ENCODE measurements at regions not wholly inside any gene's neighbourhood (a gene's known extent, or its start where the extent isn't known, plus 50 kb on each side); places are given as distances from the start of the nearest gene placed in this dataset.

DNA sequence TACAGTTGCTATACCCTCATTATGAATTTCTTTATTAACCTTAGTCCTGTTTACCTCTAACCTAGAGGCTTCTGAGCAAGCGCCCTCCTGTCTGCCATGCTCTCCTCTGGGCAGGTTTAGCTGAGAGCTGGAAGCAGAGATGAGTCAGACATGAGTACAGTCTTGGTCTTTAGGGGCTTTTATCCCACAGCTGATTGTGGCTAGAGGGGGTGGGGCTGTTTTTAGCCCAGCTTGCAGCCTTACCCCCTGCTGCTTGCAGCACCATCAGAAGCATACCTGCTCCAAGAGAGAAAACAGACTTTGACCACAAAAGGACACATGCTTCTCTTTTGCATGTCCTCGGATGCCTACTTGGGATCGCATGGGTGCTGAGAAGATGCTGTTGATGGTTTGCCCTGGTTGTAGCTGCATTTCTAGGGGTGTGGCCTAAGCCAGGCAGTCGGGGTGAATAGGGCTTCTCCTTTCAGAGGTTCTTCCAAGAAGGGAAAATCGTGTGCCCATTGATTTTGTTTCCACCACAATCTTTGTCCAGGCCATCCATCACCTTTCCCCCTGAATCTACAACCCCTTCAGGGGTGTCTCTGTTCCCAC lies 115.0 kb upstream of the LGALSL start:
- no peak for DNase-seq (ENCODE audit: extremely low read depth, low read depth)
- no peak overlapping the region for H3K4me3 ChIP-seq (replicated peaks; ENCODE audit: low read depth, low read length)
- TF ChIP-seq, protein P1, sequence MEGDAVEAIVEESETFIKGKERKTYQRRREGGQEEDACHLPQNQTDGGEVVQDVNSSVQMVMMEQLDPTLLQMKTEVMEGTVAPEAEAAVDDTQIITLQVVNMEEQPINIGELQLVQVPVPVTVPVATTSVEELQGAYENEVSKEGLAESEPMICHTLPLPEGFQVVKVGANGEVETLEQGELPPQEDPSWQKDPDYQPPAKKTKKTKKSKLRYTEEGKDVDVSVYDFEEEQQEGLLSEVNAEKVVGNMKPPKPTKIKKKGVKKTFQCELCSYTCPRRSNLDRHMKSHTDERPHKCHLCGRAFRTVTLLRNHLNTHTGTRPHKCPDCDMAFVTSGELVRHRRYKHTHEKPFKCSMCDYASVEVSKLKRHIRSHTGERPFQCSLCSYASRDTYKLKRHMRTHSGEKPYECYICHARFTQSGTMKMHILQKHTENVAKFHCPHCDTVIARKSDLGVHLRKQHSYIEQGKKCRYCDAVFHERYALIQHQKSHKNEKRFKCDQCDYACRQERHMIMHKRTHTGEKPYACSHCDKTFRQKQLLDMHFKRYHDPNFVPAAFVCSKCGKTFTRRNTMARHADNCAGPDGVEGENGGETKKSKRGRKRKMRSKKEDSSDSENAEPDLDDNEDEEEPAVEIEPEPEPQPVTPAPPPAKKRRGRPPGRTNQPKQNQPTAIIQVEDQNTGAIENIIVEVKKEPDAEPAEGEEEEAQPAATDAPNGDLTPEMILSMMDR (IDR thresholded peaks at IDR 0.05; ENCODE audit: low read depth, low read length, missing control alignments) = no peak

DNA sequence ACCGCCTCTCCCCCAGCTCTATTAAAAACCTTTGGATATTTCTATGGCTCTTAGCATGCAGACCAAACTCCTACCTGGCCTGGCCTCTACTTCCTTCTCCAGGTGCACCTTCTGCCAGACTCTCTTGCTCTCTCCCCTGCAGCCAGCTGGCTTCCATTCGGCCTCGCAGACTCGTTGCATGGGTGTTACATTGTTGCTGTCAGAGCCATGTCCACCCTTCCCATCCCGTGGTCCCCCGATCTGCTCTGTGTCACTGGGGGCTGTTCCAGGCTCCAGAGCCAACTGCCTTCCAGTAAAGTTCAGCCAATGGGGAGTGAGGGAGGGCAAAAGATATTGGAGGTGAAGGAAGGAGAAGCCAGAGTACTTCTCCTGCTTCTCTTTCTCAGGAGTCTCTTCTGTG lies 112.5 kb upstream of the LGALSL start:
- TF ChIP-seq, protein P1 (IDR thresholded peaks at IDR 0.05; ENCODE audit: low read depth, low read length, missing control alignments) = no peak
- DNase-seq (ENCODE audit: extremely low read depth, low read depth) = no peak
- H3K4me3 ChIP-seq (replicated peaks; ENCODE audit: low read depth, low read length) = no peak overlapping the region

DNA sequence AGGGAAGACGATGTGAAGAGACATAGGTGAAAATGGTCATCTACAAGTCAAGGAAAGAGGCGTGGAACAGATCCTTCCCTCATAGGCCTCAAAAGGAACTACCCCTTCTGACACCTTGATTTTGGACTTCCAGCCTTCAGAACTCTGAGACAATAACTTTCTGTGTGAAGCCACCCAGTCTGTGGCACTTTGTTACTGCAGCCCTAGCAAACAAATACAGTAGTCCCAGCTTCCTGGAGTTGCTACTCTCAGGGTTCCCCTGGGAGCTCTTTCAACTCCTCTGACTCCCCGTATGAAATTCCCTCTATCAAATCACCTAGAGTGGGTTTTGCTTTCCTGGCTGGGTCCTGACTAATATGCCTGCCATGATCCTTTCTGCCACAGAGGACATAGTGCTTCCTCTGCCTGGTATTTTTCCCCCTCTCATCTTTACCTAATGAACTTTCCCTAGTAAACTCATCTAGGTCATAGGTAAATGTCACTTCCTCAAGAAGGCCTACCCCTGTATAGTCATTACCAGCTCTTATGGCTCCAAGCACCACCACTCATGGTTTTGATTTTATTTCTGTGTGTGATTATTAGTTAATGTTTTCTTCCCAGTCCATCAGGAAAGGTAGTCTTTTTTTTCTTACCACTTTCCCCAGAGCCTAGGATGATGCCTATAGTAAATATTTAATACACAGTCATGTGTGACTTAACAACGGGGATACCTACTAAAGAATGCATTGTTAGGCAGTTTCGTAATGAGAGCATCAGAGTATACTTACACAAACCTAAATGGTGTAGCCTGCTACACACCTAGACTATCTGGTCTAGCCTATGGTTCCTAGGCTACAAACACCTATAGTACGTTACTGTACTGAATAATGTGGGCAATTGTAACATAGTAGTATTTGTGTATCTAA lies 111.5 kb upstream of the LGALSL start:
- H3K4me3 ChIP-seq (replicated peaks; ENCODE audit: low read depth, low read length) = no peak overlapping the region
- DNase-seq (ENCODE audit: extremely low read depth, low read depth) = no peak
- TF ChIP-seq, protein P1 (IDR thresholded peaks at IDR 0.05; ENCODE audit: low read depth, low read length, missing control alignments) = no peak

DNA sequence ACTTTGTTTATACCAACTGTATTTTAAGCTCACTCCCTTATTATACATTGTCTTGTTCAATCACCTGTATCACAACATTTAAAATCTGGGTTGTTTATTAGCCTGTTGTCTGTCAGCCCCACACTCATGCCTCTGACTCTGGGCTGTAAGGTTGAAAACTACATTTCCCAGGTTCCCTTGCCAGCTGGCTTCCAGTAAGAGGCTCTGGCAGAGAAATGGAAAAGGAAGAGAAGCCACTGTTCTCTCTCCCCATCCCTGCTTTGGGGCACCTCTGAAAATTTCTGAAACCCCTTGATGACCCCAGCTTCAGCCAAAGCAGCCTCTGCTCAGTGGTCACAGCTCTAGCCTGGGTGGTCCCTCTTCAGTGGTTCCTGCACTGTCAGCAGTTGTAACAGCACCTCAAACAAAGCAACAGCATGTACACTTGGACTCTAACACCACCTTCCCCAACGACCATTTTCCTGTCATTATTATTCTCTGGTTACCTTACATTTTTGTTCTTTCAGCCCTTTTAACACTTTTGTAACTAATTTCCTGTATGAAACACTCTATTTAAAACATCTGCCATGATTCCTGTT lies 108.9 kb upstream of the LGALSL start:
- TF ChIP-seq, protein P1 (IDR thresholded peaks at IDR 0.05; ENCODE audit: low read depth, low read length, missing control alignments) = no peak
- H3K4me3 ChIP-seq (replicated peaks; ENCODE audit: low read depth, low read length) = no peak overlapping the region
- no peak for DNase-seq (ENCODE audit: extremely low read depth, low read depth)

DNA sequence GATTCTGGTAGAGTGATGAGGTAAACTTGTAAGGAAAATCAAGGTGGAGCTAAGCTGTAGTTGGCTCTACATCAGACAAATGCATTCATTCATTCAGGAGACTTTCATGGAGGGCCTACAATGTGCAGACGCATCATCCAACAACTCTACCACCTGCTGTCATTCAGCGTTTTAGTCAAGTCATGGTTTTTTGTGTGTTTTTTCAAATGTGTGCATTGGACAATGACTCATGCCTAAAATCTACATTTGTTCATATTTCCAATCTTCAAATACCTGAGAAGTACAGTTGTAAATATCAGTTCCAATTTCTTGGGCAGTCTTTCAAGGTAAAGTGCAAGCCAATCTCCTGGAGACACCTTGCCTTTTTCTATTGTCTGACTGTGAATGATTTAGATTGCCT lies 108.0 kb upstream of the LGALSL start:
- no peak for DNase-seq (ENCODE audit: extremely low read depth, low read depth)

DNA sequence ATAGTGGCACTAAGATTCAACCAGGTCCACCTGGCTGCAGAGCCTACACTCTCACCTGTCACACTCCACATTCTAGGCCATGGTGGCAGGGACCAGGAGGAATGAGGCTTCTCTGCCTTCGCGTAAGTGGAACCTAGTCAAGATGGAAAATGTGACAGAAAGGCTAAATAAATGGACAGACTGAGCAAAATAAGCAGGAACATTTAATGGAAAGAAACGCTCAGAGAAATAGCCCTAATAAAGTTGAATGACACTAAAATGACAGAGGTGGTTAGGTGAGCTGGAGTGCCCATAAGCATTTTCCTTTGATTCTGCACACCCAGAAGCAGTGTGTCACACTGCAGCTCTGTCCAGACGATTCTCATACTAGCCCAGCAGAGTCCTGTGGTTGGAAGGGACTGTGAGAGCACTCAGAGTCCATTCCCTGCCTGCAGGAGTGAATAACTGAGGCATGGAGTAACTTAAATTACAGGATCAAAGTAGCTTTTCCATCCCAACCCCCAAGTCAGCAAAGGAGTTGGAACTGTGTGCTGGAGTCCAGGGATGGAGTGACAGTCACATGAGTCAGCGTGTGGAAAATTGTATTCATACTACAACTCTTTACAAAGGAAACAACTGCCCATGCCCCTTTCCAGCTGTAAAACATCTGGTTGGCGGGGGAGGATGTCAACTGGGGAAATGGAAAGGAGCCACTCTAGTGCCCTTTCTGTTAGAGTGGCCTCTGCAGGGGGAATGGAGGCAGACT lies 105.4 kb upstream of the LGALSL start:
- peak; percentile 45 for DNase-seq (ENCODE audit: extremely low read depth, low read depth)

More for the DNA sequence above, 108.0 kb upstream of the LGALSL start:
- H3K4me3 ChIP-seq (replicated peaks; ENCODE audit: low read depth, low read length) = no peak overlapping the region
- TF ChIP-seq, protein P1 (IDR thresholded peaks at IDR 0.05; ENCODE audit: low read depth, low read length, missing control alignments) = no peak

More for the DNA sequence above, 105.4 kb upstream of the LGALSL start:
- no peak overlapping the region for H3K4me3 ChIP-seq (replicated peaks; ENCODE audit: low read depth, low read length)
- TF ChIP-seq, protein P1 (IDR thresholded peaks at IDR 0.05; ENCODE audit: low read depth, low read length, missing control alignments) = no peak
